NCI-H1092 treated with DMSO at 0.1 percent for 48 hours (cell line): ENCODE measurements at regions not wholly inside any gene's neighbourhood (a gene's known extent, or its start where the extent isn't known, plus 50 kb on each side); places are given as distances from the start of the nearest gene placed in this dataset.

Source experiments
- DNase-seq: peaks from one replicate; lab custom pipeline; 2025; lab: John Stamatoyannopoulos, UW

DNA sequence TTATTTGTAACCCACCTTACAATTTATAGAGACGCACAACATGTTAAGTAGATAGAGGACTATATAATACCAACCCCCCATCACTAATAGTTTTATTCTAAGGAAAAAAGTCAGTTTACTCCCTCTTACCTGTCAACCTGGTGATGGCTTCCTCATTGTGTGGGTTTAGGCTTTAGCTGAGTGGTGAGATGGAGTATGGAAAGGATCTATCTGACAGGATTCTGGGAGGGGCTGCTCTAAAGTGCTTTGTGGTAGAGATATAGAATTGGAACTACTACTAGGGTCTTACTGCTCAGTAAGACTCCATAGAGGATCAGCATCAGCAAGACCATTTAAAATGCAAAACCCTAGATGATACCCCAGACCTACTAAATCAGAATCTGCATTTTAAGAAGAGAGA lies 82.1 kb upstream of the IFNE start:
- DNase-seq: no peak

DNA sequence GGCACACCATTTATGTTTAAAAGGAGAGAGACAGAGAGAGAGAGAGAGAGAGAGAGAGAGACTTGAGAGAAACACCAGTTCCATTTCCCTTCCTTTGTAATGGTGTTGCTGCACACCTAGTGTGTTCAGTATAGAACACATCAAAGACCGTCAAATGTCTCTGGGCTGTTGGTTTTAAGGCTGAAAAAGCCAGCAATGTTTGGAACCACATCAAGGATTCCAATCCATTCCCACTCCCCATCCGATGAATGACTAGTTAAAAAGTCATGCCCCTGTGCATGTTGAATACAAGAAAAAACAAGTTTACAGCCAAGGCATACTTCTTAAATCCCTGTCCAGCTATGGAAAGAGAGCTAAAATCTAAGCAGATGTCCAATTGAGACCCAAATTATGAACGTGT lies 83.0 kb upstream of the IFNE start:
- DNase-seq: no peak

DNA sequence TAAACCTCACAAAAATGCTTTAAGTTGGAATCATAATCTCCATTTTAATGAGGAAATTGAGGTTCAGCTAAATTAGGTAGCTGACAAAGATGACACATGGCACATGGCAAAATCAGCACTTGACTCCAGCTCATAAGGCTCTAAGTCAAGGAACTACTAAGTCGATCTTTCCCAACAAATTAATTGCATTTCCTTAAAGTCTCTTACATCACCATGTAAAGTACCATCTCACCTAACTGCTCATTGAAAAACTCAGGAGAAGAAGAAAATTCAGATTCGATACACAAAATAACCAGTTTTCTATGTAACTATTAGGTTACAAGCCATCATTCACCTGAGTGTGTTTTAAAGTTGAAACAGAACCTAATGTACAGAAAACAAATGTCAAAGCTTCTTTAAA lies 85.8 kb upstream of the IFNE start:
- no peak for DNase-seq

- DNase-seq: no peak
Observed at GRCh38 chr9:21568484-21568883, 86.4 kb upstream of the IFNE start.

GRCh38 chr9:21569721-21570120 lies 87.6 kb upstream of the IFNE start:
- DNase-seq: no peak

DNA sequence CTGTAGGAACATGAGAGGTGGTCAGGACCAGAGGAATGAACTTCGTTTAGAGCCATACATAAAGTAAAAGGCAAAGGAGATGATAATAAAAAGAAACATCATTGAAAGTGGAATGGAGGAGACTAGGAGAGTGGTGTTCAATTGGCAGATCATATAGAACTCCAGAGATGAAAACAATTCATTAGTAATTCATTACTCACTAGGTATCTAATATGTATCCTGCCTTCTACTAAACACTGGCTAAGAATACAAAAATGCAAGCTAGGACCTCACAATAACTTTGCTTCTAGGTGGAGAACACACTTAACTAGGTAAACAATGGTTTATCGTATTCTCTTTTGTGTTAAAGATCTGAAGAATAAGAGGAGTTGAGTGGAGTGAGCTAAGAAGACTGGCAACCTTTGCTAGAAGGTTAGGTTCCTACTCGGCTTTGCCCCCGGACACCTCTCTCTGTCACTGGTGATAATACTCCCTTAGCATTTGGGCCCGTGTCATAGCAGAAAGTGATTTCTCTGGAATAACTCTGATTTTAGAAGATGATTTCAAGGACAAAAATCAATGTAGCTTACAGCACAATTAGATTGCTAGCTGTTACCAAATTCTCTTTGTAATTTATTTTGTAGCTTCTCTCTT lies 88.6 kb upstream of the IFNE start:
- no peak for DNase-seq

DNA sequence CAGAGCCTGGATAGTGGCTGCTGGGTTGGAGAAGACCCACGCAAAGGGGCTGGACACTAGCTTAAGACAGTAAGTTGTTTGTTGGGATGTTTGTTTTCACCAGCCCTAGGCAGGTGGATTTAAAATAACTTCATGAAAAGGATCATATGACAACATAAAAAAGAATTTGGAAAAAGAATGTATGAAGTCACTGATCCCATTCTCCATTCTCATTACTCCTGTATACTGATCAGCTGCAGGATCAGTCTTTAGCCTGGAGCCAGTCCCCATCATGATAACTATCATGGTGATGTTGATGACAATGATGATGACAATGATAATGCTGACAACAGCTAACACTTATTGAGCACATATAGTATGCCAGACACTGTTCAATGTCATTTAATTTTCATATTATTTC lies 92.1 kb upstream of the IFNE start:
- no peak for DNase-seq

- DNase-seq: no peak
Observed at GRCh38 chr9:21576331-21577189, 94.4 kb upstream of the IFNE start.

- no peak for DNase-seq
Observed at GRCh38 chr9:21579247-21579671, 97.1 kb upstream of the IFNE start.

DNA sequence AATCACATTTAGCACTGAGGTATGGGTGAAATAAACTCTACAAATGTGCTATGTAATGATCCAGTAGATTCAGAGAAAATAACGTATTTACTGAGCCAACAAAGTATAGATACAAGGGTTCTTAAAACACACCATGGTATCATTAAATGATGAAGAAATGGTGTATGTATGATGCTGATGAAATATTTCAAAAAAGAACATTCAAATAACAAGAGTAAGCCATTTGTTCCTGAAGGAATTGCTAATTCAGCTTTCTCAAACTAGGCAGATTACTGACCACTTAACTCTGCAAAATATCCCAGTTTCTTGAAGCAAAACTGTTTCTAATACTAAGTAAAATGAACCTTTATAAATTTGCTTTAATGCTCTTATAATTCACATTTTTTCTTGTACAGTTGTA lies 97.6 kb upstream of the IFNE start:
- no peak for DNase-seq

GRCh38 chr9:21580636-21581378 lies 98.7 kb upstream of the IFNE start:
- DNase-seq: no peak

DNA sequence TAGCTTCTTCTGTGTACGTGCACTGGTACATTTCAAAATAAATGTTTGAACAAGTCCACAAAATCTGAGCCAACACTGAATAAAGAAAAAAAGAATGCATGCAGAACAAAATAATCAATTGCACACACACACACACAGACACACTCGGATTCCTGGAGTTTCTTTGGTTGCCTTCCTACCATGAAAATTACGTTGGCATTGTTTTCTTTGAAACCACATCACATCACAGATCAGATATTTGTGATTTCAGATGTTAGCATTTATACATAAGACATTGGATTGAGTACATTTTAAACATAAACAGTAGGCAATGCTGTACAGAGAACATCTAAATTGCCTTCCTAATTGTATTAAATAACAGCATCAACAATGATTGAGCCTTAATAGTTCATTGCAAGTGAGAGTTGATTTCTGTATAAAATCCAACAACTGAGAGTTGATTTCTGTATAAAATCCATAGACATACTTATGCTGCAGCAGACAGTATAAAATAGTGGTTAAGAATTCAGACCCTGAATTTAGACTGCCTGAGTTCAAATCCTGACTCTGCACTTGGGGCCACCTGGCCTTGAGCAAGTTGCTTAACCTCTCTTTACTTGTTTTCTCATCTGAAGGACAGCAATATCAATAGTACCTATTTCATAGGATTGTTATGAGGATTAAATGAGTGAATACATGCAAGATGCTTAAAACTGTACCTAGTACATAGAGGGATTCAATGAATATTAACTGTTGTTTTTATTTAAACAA lies 101.7 kb upstream of the IFNE start:
- no peak for DNase-seq

GRCh38 chr9:21584890-21585289 lies 102.8 kb upstream of the IFNE start:
- no peak for DNase-seq

DNA sequence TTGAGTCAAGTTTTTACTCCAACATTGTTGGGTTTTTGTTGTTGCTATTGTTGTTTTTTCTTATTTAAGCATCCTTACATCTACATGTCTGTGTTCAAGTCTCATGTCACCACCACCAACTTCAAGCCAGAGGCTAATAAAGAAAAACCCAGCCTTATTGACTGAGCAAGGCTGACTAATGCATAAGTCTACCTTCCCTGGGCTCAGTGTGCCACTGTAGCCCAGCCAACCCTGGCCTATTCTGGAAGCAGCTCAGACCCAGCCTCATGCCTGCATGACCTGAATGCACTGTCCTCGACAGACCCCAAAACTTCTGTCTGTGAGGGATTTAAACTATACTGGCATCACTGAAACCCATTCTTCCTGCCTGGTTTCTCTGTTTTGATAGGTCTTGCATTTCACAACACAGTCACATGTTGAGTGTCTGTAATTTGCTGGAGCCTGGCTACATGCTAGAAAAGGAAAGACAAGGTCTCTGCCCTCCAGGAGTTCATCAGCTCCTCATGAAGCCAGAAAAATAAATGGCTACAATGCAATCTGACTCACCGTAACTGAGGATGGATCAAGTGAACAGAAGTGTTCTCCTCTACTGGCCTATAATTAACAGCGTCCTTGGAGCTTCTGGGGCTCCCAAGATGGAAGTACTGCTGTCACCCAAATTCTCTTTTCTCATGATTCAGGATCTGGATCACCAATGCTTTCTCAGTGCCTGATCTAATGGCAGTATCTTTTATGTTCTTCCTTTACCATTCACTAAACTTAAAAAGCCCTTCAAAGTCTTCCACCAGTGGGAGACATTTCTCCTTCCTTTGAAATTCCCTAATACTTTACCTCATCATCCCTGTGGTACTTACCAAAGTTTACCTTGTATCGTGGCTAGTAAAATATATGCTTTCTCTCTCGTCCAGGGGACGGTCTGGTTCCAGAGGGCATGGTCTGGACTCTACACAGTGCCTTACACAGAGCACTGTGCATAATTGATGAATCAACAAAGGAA lies 103.9 kb upstream of the IFNE start:
- no peak for DNase-seq

DNA sequence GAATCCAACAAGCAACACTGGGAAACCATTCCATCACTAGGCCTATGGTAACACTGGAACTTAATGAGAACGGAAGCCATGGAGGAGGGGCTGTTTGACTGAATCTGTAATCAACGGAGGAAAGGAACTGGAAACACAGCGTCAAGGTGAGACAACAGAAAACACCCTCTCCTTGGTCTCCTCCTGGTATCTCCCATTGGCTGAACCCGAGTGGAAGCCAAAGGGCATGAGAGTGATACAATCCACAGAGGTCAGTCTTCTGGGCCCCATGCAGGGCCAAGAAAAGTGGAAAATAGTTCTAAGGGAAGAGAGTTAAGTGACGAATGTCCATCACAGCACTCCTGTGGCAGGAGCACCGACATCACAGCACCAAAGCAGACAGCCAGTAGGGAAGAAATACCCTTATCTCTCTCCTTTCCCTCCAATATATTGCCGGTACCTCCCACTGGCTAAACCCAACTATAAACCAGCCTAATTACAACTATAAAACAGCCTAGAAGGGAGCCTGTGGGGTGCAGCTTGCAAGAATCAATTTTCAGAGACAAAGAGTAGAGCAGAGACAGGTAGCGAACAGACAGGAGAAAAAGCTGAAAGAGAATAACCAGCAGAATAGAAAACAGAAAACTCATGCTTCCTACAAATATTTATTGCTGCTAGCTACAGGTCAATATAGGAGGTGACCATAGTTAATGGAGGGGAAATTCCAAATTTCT lies 107.4 kb upstream of the IFNE start:
- no peak for DNase-seq

- no peak for DNase-seq
Observed at GRCh38 chr9:21590058-21590996, 108.2 kb upstream of the IFNE start.

- no peak for DNase-seq
Observed at GRCh38 chr9:21591221-21592062, 109.3 kb upstream of the IFNE start.

- no peak for DNase-seq
Observed at GRCh38 chr9:21592063-21592338, 109.9 kb upstream of the IFNE start.

GRCh38 chr9:21597284-21597683 lies 115.2 kb upstream of the IFNE start:
- DNase-seq: no peak
